Calu3 (cell line): ENCODE measurements at regions not wholly inside any gene's neighbourhood (a gene's known extent, or its start where the extent isn't known, plus 50 kb on each side); places are given as distances from the start of the nearest gene placed in this dataset.

ENCODE experiments used
- BruUV-seq: library from RNA; stranded (reverse); fragments of 400-500 nt; replicated peaks from 2 replicates; lab custom pipeline; 2021; lab: Mats Ljungman, UMichigan
- CTCF ChIA-PET: fragments of 300-600 bp; sonication (Branson Sonifier 250); formaldehyde crosslinking; loops from one replicate; lab custom pipeline; 2022; ENCODE audit warnings: antibody characterized with exemption; lab: Charles Lee
- DNase-seq: peaks from one replicate; pipeline ENCODE4 v3.0.0; 2022
- H3K27ac Mint-ChIP-seq: one replicate; pipeline ENCODE4 v1.8.0; 2022; ENCODE audit warnings: mixed read lengths; ENCODE audit not compliant: unreplicated experiment
- H3K27me3 Mint-ChIP-seq: one replicate; pipeline ENCODE4 v1.8.0; 2022; ENCODE audit warnings: mixed read lengths; ENCODE audit not compliant: unreplicated experiment
- H3K36me3 Mint-ChIP-seq: one replicate; pipeline ENCODE4 v1.8.0; 2022; ENCODE audit warnings: mild to moderate bottlenecking, moderate library complexity, mixed read lengths; ENCODE audit not compliant: insufficient read depth, unreplicated experiment
- H3K4me1 Mint-ChIP-seq: one replicate; pipeline ENCODE4 v1.8.0; 2022; ENCODE audit warnings: mild to moderate bottlenecking, low read depth, mixed read lengths; ENCODE audit not compliant: unreplicated experiment
- H3K4me3 Mint-ChIP-seq: one replicate; pipeline ENCODE4 v1.8.0; 2022; ENCODE audit warnings: mild to moderate bottlenecking, low read depth, moderate library complexity, mixed read lengths; ENCODE audit not compliant: unreplicated experiment
- H3K9me3 Mint-ChIP-seq: one replicate; pipeline ENCODE4 v1.8.0; 2022; ENCODE audit warnings: low read depth, mixed read lengths; ENCODE audit not compliant: unreplicated experiment
- intact Hi-C: fragments of 100-400 bp; cut with micrococcal nuclease; formaldehyde crosslinking; loops from one replicate; pipeline ENCODE4 v1.10.0; 2022; ENCODE audit not compliant: unreplicated experiment
- TF ChIP-seq, protein P1 (sequence below): fragments of 200-600 bp; IDR thresholded peaks from one replicate; pipeline ENCODE4 v1.8.0; 2022; ENCODE audit warnings: antibody characterized with exemption; ENCODE audit not compliant: unreplicated experiment

DNA sequence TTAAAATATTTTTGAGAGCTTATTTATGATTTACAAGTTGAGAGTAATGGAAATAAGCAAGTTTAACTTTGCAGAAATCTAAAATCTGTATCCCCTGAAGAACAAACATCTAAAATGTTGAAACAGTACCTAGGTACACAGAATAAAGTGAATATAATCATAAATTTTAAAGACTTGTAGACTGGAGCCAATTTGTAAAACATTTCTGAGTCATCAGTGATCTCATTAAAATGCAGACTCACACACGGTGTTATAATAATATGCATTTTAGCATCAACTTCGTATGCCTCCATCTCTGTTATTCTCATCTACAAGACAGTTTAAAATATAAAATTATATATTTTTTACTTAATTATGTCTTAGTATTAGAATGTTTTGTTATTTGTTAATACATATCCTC is 399.5 kb upstream of the GOLIM4 start:
- Mint-ChIP-seq H3K4me3 (no peak overlapping the region), H3K27me3 (no peaks in the 10 kb centered on the region), H3K36me3 (no peaks in the 10 kb centered on the region), H3K4me1 (no peaks in the 10 kb centered on the region), H3K9me3 (no peaks in the 10 kb centered on the region), H3K27ac (no peak overlapping the region)
- TF ChIP-seq, protein P1, sequence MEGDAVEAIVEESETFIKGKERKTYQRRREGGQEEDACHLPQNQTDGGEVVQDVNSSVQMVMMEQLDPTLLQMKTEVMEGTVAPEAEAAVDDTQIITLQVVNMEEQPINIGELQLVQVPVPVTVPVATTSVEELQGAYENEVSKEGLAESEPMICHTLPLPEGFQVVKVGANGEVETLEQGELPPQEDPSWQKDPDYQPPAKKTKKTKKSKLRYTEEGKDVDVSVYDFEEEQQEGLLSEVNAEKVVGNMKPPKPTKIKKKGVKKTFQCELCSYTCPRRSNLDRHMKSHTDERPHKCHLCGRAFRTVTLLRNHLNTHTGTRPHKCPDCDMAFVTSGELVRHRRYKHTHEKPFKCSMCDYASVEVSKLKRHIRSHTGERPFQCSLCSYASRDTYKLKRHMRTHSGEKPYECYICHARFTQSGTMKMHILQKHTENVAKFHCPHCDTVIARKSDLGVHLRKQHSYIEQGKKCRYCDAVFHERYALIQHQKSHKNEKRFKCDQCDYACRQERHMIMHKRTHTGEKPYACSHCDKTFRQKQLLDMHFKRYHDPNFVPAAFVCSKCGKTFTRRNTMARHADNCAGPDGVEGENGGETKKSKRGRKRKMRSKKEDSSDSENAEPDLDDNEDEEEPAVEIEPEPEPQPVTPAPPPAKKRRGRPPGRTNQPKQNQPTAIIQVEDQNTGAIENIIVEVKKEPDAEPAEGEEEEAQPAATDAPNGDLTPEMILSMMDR = no peak
- intact Hi-C loops = no loop called here
- no TSS peak for BruUV-seq
- no peak for DNase-seq
- CTCF ChIA-PET = interaction anchor here (0.7 kb wide), 1 partner anchor 828 kb away, joined by 3 read pairs; no protein-coding TSS in a partner anchor

DNA sequence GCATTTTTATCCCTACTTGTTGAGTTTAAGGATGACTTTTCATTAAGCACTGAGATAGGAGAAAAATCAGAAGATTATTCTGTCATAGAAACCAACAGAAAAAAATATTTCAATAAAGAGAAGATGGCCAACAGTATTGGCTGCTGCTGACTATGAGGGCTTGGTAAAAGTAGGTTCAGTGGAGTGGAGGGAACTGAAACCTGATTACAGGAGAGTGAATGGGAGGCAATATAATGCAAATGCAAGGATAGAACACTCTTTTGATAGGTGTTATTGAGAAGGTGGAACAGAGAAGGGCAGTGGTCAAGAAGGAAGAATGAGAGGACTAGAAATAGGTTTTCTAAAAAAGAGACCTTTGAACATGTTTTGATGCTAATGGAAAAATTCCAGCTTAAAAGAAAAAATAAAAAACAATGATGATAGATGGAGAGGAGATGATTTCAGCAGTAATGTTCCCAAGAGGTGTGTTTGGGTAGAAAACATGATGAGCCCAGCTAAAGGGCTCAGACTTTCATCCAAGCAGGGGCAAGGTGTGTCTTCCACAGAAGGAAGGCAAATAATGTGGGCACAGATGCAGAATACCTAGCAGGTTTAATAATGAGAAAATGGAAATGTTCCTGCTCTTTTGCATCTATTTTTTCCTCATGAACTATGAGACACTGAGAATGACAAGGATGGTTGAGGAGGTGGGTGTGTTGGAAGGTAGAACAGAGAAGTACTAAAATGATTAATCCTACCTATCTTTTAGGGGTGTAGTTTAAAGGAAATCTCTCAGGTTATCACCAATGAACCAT is 397.9 kb upstream of the GOLIM4 start:
- H3K27me3 Mint-ChIP-seq = no peaks in the 10 kb centered on the region
- no peak overlapping the region for H3K4me3 Mint-ChIP-seq
- no peak overlapping the region for H3K27ac Mint-ChIP-seq
- H3K4me1 Mint-ChIP-seq = no peaks in the 10 kb centered on the region
- CTCF ChIA-PET = no interaction called here
- no TSS peak for BruUV-seq
- H3K36me3 Mint-ChIP-seq = no peaks in the 10 kb centered on the region
- TF ChIP-seq, protein P1 = no peak
- H3K9me3 Mint-ChIP-seq = no peaks in the 10 kb centered on the region
- DNase-seq = no peak
- intact Hi-C loops = loop anchor here (1.0 kb wide), 1 partner anchor 36 kb away; no protein-coding TSS in a partner anchor

DNA sequence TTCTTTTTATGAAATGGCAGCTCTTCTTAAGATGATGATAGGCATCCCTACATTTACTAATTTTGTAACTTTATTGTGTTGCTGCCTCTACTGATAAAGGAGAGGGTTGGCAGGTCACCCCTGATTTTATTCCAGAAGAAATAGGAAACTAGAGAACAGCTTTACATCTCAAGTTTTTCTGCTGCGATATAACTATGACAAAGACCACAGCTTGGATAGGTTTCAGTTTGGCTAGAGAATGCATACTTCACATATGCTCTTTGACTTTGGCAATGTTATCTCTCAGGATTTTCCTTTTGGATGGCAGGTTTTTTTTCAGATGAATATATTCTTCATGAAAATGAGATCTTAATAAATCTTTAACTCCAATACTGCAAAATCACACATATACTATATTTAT is 395.3 kb upstream of the GOLIM4 start:
- Mint-ChIP-seq H3K4me1 (no peaks in the 10 kb centered on the region), H3K27ac (no peak overlapping the region), H3K4me3 (no peak overlapping the region), H3K9me3 (no peaks in the 10 kb centered on the region), H3K27me3 (no peaks in the 10 kb centered on the region), H3K36me3 (no peaks in the 10 kb centered on the region)
- TF ChIP-seq, protein P1 = no peak
- no TSS peak for BruUV-seq
- no peak for DNase-seq
- CTCF ChIA-PET = no interaction called here
- intact Hi-C loops = no loop called here

DNA sequence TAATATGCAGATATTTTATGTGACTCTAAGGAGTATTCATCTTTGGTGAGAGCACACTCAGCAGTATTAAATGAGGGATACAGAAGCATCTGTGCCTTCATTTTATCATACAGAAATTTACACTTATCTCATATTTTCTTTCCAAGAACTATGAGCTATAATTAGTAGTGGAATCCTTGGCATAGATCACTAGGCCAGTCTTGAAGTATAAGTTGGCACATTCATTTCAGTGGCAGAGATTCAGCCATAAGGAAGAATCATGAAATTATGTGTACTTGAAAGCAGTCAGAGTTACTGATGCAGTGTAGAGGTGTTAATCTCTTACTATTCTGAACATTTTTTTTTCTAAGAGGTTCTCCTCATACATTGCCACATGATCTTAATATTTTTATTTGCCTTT is 393.6 kb upstream of the GOLIM4 start:
- Mint-ChIP-seq H3K4me1 (no peaks in the 10 kb centered on the region), H3K27ac (no peak overlapping the region), H3K36me3 (no peaks in the 10 kb centered on the region), H3K27me3 (no peaks in the 10 kb centered on the region), H3K9me3 (no peaks in the 10 kb centered on the region), H3K4me3 (no peak overlapping the region)
- BruUV-seq = no TSS peak
- intact Hi-C loops = no loop called here
- CTCF ChIA-PET = no interaction called here
- TF ChIP-seq, protein P1 = no peak
- DNase-seq = no peak
